Psoas muscle (tissue), 7 donors: ENCODE measurements at regions not wholly inside any gene's neighbourhood (a gene's known extent, or its start where the extent isn't known, plus 50 kb on each side); places are given as distances from the start of the nearest gene placed in this dataset.

Experiments used
- ATAC-seq, 4 donors: fragments of 200-7000 bp; cut with Tn5 transposase; one replicate each; pipeline ENCODE4 v1.9.1; 2020; ENCODE audit warnings: moderate library complexity in 3 of 4, mild to moderate bottlenecking in 2 of 4
- DNase-seq, 2 donors: peaks; one replicate each; pipeline ENCODE4 v3.0.0-alpha.2; 2020
- H3K27ac ChIP-seq: fragments of 200-600 bp; one replicate; pipeline ENCODE4 v1.8.0; 2022
- H3K27me3 ChIP-seq, 3 donors: fragments of 200-600 bp in 1 of 3; one replicate each; pipeline versions ENCODE4 v1.6.1 to v1.8.0; 2013 to 2022; ENCODE audit warnings: low read length in 2 of 3, mild to moderate bottlenecking in 2 of 3, moderate library complexity in 1 of 3; ENCODE audit not compliant: insufficient read depth in 3 of 3
- H3K36me3 ChIP-seq, 2 donors: fragments of 200-600 bp in 1 of 2; one replicate each; pipeline versions ENCODE4 v1.6.1 to v1.8.0; 2013 to 2022; ENCODE audit warnings: low read depth in 1 of 2, mild to moderate bottlenecking in 1 of 2, moderate library complexity in 1 of 2; ENCODE audit not compliant: insufficient read depth in 1 of 2
- H3K4me1 ChIP-seq: fragments of 200-600 bp; one replicate; pipeline ENCODE4 v1.8.0; 2022
- H3K4me3 ChIP-seq: fragments of 200-600 bp; one replicate; pipeline ENCODE4 v1.8.0; 2022; ENCODE audit warnings: mild to moderate bottlenecking
- H3K9me3 ChIP-seq: fragments of 200-600 bp; one replicate; pipeline ENCODE4 v1.8.0; 2022
- CTCF ChIP-seq: fragments of 200-600 bp; IDR thresholded peaks from one replicate; pipeline ENCODE4 v1.8.0; 2022; ENCODE audit warnings: antibody characterized with exemption
- WGBS, 3 donors: extraction: QIAGEN DNeasy Blood & Tissue Kit; methylation state at CpG; one replicate each; pipeline versions ENCODE4 v1.1.6 to v1.1.7; 2013; 5-methylcytosine and 5-hydroxymethylcytosine counted together
- intact Hi-C, 2 donors: fragments of 100-400 bp; cut with DNase I; formaldehyde crosslinking; loops; one replicate each; pipeline versions ENCODE4 v1.11.0 to v1.14.2; 2022
- donor health status: healthy with polysubstance abuse.
- donor health status: DM: no; HTN: no; CAD: no; lungs with moderate emphysema.
- donor health status: Bipolar disorder and iron deficiency.
- donor health status: healthy.
- donor health status: DM: yes; HTN: yes; CAD: no.
- donor health status: DM: no; HTN: no; CAD: no.
- donor health status: DM: yes; HTN: yes; CAD: no.

- no peaks in the 10 kb centered on the region for H3K27me3 ChIP-seq
- no peak overlapping the region for H3K4me3 ChIP-seq
- ATAC-seq (no peak), DNase-seq (no peak)
- no peak for TF ChIP-seq CTCF
- no peaks in the 10 kb centered on the region for H3K9me3 ChIP-seq
- WGBS, 3 donors: 86 to 92% (median 92%) methylated on average over 3 of the region's 3 CpGs
- intact Hi-C loops: no loop called here
- no peaks in the 10 kb centered on the region for H3K4me1 ChIP-seq
- H3K36me3 ChIP-seq: no peaks in the 10 kb centered on the region
- H3K27ac ChIP-seq: no peak overlapping the region
Observed at GRCh38 chr4:59374416-59374815, 1825.7 kb upstream of the ADGRL3 start.

GRCh38 chr4:59380841-59381366 is 1819.2 kb upstream of the ADGRL3 start:
- intact Hi-C loops: no loop called here
- WGBS, 3 donors: 84 to 86% (median 86%) methylated on average over 2 of the region's 2 CpGs
- Histone ChIP-seq H3K4me3 (no peak overlapping the region), H3K27ac (no peak overlapping the region), H3K4me1 (no peaks in the 10 kb centered on the region), H3K27me3 (no peaks in the 10 kb centered on the region), H3K36me3 (no peaks in the 10 kb centered on the region), H3K9me3 (no peaks in the 10 kb centered on the region)
- ATAC-seq (no peak), DNase-seq (no peak)
- TF ChIP-seq CTCF: no peak

GRCh38 chr4:59381591-59381990 is 1818.5 kb upstream of the ADGRL3 start:
- TF ChIP-seq CTCF: no peak
- DNase-seq (no peak), ATAC-seq (no peak)
- WGBS, 3 donors: 77 to 79% (median 79%) methylated on average over 2 of the region's 2 CpGs
- intact Hi-C loops: no loop called here
- no peaks in the 10 kb centered on the region for H3K27me3 ChIP-seq
- no peaks in the 10 kb centered on the region for H3K9me3 ChIP-seq
- H3K27ac ChIP-seq: no peak overlapping the region
- no peak overlapping the region for H3K4me3 ChIP-seq
- no peaks in the 10 kb centered on the region for H3K4me1 ChIP-seq
- no peaks in the 10 kb centered on the region for H3K36me3 ChIP-seq

GRCh38 chr4:59387759-59388758 is 1812.1 kb upstream of the ADGRL3 start:
- Histone ChIP-seq H3K27ac (no peak overlapping the region), H3K36me3 (no peaks in the 10 kb centered on the region), H3K4me3 (no peak overlapping the region), H3K27me3 (no peaks in the 10 kb centered on the region), H3K4me1 (no peaks in the 10 kb centered on the region), H3K9me3 (no peaks in the 10 kb centered on the region)
- DNase-seq (no peak), ATAC-seq (no peak)
- intact Hi-C loops: no loop called here
- TF ChIP-seq CTCF: no peak
- 43 to 54% (median 49%) methylated on average over 7 of the region's 7 CpGs for WGBS, 3 donors
